GM12864 (cell line): ENCODE measurements at regions not wholly inside any gene's neighbourhood (a gene's known extent, or its start where the extent isn't known, plus 50 kb on each side); places are given as distances from the start of the nearest gene placed in this dataset.

Experiments used
- DNase-seq: peaks from one replicate; pipeline ENCODE4 v3.0.0-alpha.2; 2011; ENCODE audit warnings: low read depth
- H3K4me3 ChIP-seq: 2 replicates; pipeline ENCODE4 v1.5.1; 2011; ENCODE audit warnings: mild to moderate bottlenecking, low read depth, low read length, control low read depth
- TF ChIP-seq, protein P1 (sequence below): IDR thresholded peaks from 2 replicates; pipeline ENCODE4 v1.5.1; 2011; ENCODE audit warnings: low read depth, mild to moderate bottlenecking, moderate library complexity, low read length, control low read depth, inconsistent platforms; ENCODE audit errors: missing control alignments

DNA sequence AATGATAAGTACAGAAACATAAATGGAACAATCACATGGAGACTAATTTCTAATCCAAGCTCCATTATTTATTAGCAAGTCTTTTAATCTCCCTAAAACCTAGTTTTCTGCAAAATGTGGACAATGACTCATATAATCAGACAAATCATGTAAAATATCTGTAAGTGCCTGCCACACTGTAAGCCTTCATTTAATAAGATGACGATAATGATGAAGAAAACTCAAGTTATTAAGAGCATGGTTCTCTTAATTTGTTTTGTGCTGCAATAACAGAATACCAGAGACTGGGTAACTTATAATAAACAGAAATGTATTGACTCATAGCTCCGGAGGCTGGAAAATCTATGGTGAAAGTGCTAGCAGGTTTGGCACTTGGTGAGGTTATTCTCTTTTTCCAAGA lies 535.3 kb upstream of the LRFN5 start:
- H3K4me3 ChIP-seq: no peak overlapping the region
- TF ChIP-seq, protein P1, sequence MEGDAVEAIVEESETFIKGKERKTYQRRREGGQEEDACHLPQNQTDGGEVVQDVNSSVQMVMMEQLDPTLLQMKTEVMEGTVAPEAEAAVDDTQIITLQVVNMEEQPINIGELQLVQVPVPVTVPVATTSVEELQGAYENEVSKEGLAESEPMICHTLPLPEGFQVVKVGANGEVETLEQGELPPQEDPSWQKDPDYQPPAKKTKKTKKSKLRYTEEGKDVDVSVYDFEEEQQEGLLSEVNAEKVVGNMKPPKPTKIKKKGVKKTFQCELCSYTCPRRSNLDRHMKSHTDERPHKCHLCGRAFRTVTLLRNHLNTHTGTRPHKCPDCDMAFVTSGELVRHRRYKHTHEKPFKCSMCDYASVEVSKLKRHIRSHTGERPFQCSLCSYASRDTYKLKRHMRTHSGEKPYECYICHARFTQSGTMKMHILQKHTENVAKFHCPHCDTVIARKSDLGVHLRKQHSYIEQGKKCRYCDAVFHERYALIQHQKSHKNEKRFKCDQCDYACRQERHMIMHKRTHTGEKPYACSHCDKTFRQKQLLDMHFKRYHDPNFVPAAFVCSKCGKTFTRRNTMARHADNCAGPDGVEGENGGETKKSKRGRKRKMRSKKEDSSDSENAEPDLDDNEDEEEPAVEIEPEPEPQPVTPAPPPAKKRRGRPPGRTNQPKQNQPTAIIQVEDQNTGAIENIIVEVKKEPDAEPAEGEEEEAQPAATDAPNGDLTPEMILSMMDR: no peak
- DNase-seq: no peak

DNA sequence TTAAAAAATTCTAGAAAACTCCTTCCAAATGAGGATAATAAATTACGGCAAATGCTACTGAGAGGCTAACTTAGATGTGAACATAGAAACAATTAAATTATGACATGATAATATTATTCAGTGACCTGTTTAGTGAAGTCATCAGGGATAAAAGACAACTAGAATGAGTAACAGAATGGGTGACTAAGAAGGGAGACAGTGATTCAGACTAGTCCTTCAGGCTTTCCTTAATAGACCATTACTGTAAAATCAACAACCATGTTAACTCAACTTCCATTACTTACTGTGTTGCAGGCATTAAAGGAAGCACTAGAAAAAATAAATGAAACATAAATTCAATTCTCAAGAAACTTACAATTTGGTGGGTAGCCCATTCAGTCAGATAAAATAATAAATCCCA lies 543.9 kb upstream of the LRFN5 start:
- TF ChIP-seq, protein P1: no peak

DNA sequence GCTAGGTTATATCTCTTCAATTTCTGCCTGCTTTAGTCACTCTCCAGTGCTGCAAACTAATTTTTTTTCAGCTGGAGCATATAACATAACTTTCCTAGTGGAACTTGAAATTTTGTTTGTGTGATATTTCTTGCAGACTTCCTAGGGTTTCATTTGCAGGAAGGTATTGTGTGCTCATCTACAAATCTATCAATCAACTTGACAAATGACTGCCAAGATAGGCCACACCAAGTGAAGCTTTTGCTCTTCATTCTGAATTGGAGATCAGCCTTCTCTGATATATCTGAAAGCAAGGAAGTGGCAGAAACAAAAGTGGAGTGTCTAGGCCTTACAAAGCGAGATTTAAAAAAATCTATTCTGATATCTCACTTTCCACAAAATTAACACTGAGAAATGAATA lies 551.1 kb upstream of the LRFN5 start:
- DNase-seq: no peak
- TF ChIP-seq, protein P1: no peak
- H3K4me3 ChIP-seq: no peak overlapping the region

More for the DNA sequence above, 543.9 kb upstream of the LRFN5 start:
- DNase-seq: no peak
- H3K4me3 ChIP-seq: no peak overlapping the region

DNA sequence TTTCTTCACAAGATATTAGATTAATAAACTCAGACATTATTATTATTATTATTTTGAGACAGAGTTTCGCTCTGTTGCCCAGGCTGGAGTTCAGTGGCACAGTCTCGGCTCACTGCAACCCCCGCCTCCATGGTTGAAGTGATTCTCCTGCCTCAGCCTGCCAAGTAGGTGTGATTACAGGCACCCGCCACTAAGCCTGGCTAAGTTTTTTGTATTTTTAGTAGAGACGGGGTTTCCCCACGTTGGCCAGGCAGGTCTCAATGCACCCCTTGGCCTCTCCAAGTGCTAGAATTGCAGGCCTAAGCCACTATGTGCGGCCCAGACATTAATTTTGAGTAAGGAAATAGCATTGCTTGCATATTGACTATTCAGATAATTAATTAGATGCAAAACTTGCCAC lies 554.9 kb upstream of the LRFN5 start:
- TF ChIP-seq, protein P1: no peak
- DNase-seq: no peak
- H3K4me3 ChIP-seq: no peak overlapping the region

DNA sequence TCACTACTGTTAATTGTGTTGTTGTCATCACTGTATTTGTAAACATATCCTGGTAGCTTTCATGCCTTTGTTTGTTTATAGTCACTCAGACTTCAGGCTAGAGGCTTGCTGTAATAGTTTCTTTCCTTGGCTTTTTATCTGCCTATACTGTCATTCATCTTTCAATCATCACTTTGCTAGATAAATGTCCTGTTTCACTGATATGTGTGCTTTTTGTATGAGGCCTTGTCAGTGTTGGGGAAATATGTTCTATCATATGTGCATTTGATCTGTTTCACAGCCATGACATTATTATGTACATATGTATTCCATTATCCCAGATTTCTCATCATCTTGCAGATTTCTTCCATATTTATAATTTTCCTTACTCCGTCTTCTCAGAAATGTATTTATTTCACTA lies 558.9 kb upstream of the LRFN5 start:
- no peak overlapping the region for H3K4me3 ChIP-seq
- DNase-seq: no peak
- TF ChIP-seq, protein P1: no peak

DNA sequence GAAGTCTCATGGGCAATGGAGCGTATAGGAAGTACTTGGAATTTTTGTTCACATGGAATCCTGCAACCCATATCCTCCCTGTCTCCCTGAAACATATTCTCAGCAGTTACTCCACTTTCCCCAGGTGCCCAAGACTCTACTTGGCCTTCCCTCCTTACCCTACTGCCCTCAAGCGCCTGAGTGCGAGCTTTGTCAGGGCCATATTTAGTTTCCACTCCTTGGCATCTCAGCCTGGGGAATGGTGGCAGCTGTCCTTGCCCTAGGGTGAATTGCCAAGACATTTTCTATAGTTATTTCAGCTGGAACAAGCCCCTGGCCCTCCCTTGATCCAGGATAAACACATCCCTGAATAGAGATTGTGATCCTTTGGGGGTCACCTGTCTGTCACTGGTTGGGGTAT lies 569.3 kb upstream of the LRFN5 start:
- DNase-seq: no peak
- no peak overlapping the region for H3K4me3 ChIP-seq
- TF ChIP-seq, protein P1: no peak

DNA sequence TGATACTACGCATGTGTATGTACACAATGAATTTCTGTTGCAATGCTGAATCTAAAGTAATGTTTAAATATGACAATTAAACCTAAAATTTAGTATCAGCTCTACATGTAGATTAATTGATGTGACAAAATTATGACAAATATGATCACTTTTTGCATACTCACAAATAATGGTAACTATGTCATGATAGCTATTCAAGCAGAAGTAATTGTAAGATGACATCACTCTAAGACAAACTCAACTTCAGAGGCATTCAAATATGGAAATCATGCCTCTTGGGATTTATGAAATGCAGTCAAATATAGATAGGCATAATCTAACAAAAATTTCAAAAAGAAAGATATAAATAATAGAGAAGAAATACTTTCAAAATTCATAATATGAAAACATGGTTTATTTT lies 571.7 kb upstream of the LRFN5 start:
- DNase-seq: no peak
- TF ChIP-seq, protein P1: no peak
- no peak overlapping the region for H3K4me3 ChIP-seq
